A673 (cell line): ENCODE measurements at regions not wholly inside any gene's neighbourhood (a gene's known extent, or its start where the extent isn't known, plus 50 kb on each side); places are given as distances from the start of the nearest gene placed in this dataset.

Experiments
- EZH2 ChIP-seq: fragments of 200-600 bp; sonication (generic); IDR thresholded peaks from 2 replicates; pipeline ENCODE4 v1.6.1; 2017; ENCODE audit warnings: borderline replicate concordance, low read depth, mild to moderate bottlenecking, mixed read lengths, antibody characterized with exemption, low read length; ENCODE audit not compliant: poor library complexity, severe bottlenecking
- TF ChIP-seq, protein P1 (sequence below): fragments of 300-800, 200-600 bp; sonication (generic); conservative IDR thresholded peaks from 2 replicates; pipeline ENCODE4 v1.5.1; 2017; ENCODE audit warnings: low read depth, mild to moderate bottlenecking, antibody characterized with exemption, low read length, moderate library complexity, mixed read lengths

DNA sequence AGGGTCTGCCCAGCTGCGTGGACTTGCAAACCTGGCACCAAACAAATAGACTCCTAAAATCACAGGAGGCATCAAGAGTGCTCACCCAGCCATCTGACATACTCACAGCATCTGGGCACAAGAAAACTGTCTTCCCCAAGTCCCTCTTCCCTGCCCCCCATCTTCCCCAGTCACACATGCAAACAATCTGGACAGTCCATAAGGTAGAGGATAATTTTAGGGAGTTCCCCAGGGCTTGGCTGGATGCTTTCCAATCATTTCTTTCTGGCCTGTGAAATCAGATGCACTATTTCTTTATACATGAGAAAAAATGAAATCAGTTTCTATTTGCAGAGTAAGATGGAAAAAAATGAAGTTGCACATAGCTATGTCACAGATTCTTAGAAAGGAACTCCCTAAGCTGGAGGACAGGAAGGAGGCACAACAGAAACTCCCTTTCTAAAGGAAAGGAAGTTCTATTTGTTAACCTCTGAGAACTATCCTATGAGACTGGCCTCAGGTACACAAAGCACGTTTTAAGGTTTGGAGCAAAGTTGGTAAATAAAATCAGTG is 342.3 kb downstream of the HNRNPD start:
- TF ChIP-seq, protein P1, sequence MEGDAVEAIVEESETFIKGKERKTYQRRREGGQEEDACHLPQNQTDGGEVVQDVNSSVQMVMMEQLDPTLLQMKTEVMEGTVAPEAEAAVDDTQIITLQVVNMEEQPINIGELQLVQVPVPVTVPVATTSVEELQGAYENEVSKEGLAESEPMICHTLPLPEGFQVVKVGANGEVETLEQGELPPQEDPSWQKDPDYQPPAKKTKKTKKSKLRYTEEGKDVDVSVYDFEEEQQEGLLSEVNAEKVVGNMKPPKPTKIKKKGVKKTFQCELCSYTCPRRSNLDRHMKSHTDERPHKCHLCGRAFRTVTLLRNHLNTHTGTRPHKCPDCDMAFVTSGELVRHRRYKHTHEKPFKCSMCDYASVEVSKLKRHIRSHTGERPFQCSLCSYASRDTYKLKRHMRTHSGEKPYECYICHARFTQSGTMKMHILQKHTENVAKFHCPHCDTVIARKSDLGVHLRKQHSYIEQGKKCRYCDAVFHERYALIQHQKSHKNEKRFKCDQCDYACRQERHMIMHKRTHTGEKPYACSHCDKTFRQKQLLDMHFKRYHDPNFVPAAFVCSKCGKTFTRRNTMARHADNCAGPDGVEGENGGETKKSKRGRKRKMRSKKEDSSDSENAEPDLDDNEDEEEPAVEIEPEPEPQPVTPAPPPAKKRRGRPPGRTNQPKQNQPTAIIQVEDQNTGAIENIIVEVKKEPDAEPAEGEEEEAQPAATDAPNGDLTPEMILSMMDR, result no peak
- no peak for TF ChIP-seq EZH2
